KMS-11 (cell line): ENCODE measurements at regions not wholly inside any gene's neighbourhood (a gene's known extent, or its start where the extent isn't known, plus 50 kb on each side); places are given as distances from the start of the nearest gene placed in this dataset.

Source experiments
- H2AFZ ChIP-seq: fragments of 200-600 bp; sonication (generic); 2 replicates; pipeline ENCODE4 v1.6.1; 2016; ENCODE audit warnings: antibody characterized with exemption, mixed run types, low read depth
- H3K27ac ChIP-seq: fragments of 200-600 bp; sonication (generic); 2 replicates; pipeline ENCODE4 v1.6.1; 2016; ENCODE audit warnings: mild to moderate bottlenecking, mixed run types
- H3K27me3 ChIP-seq: fragments of 200-600 bp; sonication (generic); 2 replicates; pipeline ENCODE4 v1.6.1; 2017; ENCODE audit warnings: mild to moderate bottlenecking, low read depth, mixed run types, moderate library complexity; ENCODE audit not compliant: insufficient read depth
- H3K36me3 ChIP-seq: fragments of 200-600 bp; sonication (generic); 2 replicates; pipeline ENCODE4 v1.6.1; 2017; ENCODE audit warnings: mild to moderate bottlenecking, mixed run types; ENCODE audit not compliant: insufficient read depth
- H3K4me1 ChIP-seq: fragments of 200-600 bp; sonication (generic); 2 replicates; pipeline ENCODE4 v1.6.1; 2016; ENCODE audit warnings: mild to moderate bottlenecking, low read depth, mixed run types; ENCODE audit not compliant: poor library complexity, severe bottlenecking
- H3K4me2 ChIP-seq: fragments of 200-600 bp; sonication (generic); 2 replicates; pipeline ENCODE4 v1.7.0; 2016; ENCODE audit warnings: mild to moderate bottlenecking, mixed run types
- H3K4me3 ChIP-seq: fragments of 200-600 bp; sonication (generic); IDR thresholded peaks from 2 replicates; pipeline ENCODE4 v1.6.1; 2017; ENCODE audit warnings: low read depth, low read length, mixed read lengths; ENCODE audit not compliant: insufficient read depth
- H3K79me2 ChIP-seq: fragments of 200-600 bp; sonication (generic); 2 replicates; pipeline ENCODE4 v1.6.1; 2016; ENCODE audit warnings: low read depth, mixed run types; ENCODE audit not compliant: insufficient read depth
- H3K9ac ChIP-seq: fragments of 200-600 bp; sonication (generic); 2 replicates; pipeline ENCODE4 v1.6.1; 2016; ENCODE audit warnings: mild to moderate bottlenecking, mixed run types
- H4K20me1 ChIP-seq: fragments of 200-600 bp; sonication (generic); 2 replicates; pipeline ENCODE4 v1.6.1; 2016; ENCODE audit warnings: mild to moderate bottlenecking, mixed run types; ENCODE audit not compliant: insufficient read depth
- TF ChIP-seq, protein P1 (sequence below): fragments of 200-600 bp; sonication (generic); conservative IDR thresholded peaks from 2 replicates; pipeline ENCODE4 v1.6.1; 2017; ENCODE audit warnings: low read depth, mild to moderate bottlenecking, antibody characterized with exemption, low read length, moderate library complexity, mixed read lengths

DNA sequence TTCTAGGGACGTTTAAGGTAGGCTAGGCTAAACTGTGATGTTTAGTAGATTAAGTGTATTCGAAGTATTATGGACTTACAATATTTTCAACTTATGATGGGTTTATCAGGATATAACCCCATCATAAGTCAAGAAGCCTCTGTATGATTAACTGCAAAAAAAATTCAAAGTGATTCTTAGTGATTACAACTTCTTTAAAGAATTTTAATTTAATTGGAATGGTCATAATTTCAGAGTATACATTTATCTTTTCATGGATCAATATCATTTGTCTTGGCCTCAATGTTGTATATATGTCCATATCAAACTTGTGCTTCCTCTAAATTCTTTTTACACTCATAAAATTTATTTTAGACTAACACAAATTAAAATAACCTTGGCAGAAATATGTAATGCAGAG, 183.3 kb upstream of the LRP1B start:
- no peaks in the 10 kb centered on the region for H3K36me3 ChIP-seq

DNA sequence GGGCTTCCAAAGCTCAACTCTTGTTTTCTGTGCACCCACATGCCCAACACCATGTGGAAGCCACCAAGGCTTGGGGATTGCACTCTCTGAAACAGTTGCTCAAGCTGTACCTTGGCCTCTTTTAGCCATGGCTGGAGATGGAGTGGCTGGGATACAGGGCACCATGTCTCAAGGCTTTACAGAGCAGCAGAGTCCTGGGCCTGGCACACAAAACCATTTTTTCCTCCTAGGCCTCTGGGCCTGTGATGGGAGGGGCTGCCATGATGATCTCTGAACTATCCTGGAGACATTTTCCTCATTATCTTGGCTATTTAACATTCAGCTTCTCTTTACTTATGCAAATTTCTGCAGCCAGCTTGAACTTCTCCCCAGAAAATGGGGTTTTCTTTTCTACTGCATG, 179.7 kb upstream of the LRP1B start:
- H3K36me3 ChIP-seq: no peaks in the 10 kb centered on the region
- no peaks in the 10 kb centered on the region for H3K79me2 ChIP-seq
- no peaks in the 10 kb centered on the region for H3K4me1 ChIP-seq
- TF ChIP-seq, protein P1, sequence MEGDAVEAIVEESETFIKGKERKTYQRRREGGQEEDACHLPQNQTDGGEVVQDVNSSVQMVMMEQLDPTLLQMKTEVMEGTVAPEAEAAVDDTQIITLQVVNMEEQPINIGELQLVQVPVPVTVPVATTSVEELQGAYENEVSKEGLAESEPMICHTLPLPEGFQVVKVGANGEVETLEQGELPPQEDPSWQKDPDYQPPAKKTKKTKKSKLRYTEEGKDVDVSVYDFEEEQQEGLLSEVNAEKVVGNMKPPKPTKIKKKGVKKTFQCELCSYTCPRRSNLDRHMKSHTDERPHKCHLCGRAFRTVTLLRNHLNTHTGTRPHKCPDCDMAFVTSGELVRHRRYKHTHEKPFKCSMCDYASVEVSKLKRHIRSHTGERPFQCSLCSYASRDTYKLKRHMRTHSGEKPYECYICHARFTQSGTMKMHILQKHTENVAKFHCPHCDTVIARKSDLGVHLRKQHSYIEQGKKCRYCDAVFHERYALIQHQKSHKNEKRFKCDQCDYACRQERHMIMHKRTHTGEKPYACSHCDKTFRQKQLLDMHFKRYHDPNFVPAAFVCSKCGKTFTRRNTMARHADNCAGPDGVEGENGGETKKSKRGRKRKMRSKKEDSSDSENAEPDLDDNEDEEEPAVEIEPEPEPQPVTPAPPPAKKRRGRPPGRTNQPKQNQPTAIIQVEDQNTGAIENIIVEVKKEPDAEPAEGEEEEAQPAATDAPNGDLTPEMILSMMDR: no peak
- no peak overlapping the region for H3K9ac ChIP-seq
- H3K4me2 ChIP-seq: no peak overlapping the region
- no peak overlapping the region for H3K4me3 ChIP-seq
- H3K27me3 ChIP-seq: no peaks in the 10 kb centered on the region
- no peaks in the 10 kb centered on the region for H4K20me1 ChIP-seq
- no peak overlapping the region for H3K27ac ChIP-seq
- no peak overlapping the region for H2AFZ ChIP-seq

More for the DNA sequence above, 183.3 kb upstream of the LRP1B start:
- Histone ChIP-seq H3K27ac (no peak overlapping the region), H3K4me1 (no peaks in the 10 kb centered on the region), H3K4me2 (no peak overlapping the region), H2AFZ (no peak overlapping the region), H4K20me1 (no peaks in the 10 kb centered on the region), H3K9ac (no peak overlapping the region), H3K27me3 (no peaks in the 10 kb centered on the region), H3K4me3 (no peak overlapping the region), H3K79me2 (no peaks in the 10 kb centered on the region)
- TF ChIP-seq, protein P1: no peak

DNA sequence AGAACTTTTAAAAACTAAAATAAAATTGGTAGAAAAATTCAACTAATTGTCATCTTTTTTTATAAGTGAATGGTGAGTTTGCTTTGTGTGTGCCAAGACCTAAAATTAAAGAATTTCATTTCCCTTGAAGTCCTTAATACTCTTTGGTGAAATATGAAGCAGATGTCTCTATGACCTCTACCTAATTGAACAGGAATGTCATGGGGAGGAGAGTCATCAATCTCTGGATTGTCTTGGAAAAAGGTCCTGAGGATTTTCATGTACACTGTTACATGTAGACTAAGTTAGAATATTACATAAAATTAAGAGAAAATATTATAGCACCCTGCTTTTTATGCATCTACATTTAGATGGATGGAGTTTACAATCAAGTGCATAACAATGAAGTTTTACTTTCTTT, 177.9 kb upstream of the LRP1B start:
- H3K36me3 ChIP-seq: no peaks in the 10 kb centered on the region
- H3K4me3 ChIP-seq: no peak overlapping the region
- H3K9ac ChIP-seq: no peak overlapping the region
- no peak overlapping the region for H3K27ac ChIP-seq
- H3K4me2 ChIP-seq: no peak overlapping the region
- H3K4me1 ChIP-seq: no peaks in the 10 kb centered on the region
- H3K27me3 ChIP-seq: no peaks in the 10 kb centered on the region
- TF ChIP-seq, protein P1: no peak
- no peaks in the 10 kb centered on the region for H3K79me2 ChIP-seq
- no peaks in the 10 kb centered on the region for H4K20me1 ChIP-seq
- H2AFZ ChIP-seq: no peak overlapping the region

DNA sequence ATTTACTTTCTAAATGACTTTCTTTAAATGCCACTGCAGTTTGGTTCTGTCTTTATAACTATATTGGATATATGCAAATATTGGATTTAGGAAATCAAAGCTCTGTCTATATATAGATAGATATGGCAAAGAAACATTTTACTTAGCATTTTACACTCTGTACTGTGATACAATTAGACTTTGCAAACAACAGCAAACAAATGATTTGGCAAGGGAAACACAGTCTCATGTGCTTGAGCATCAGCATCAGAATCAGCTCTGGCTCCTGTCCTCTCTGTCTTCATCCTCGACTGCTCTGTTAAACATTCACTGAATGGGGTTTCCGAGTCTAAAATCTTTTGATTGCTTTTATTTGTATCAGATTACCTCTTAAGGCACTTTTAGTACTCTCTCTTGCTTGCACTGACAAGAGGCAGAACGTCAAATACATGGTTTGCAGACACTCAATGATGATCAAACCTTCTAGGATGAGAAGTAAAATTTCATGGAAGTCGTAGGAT, 176.8 kb upstream of the LRP1B start:
- Histone ChIP-seq H3K79me2 (no peaks in the 10 kb centered on the region), H3K4me2 (no peak overlapping the region), H3K4me3 (no peak overlapping the region), H3K9ac (no peak overlapping the region), H3K36me3 (no peaks in the 10 kb centered on the region), H3K4me1 (no peaks in the 10 kb centered on the region), H3K27ac (no peak overlapping the region), H2AFZ (no peak overlapping the region), H3K27me3 (no peaks in the 10 kb centered on the region), H4K20me1 (no peaks in the 10 kb centered on the region)
- TF ChIP-seq, protein P1: no peak
